CD8-positive, alpha-beta memory T cell (primary cell): ENCODE measurements at regions not wholly inside any gene's neighbourhood (a gene's known extent, or its start where the extent isn't known, plus 50 kb on each side); places are given as distances from the start of the nearest gene placed in this dataset.

Source experiments
- CTCF ChIA-PET: fragments of 350-600 bp; sonication (Branson Sonifier 250); formaldehyde crosslinking; loops from one replicate; lab custom pipeline; 2021; ENCODE audit warnings: antibody characterized with exemption; lab: Charles Lee
- POLR2A ChIA-PET: fragments of 350-600 bp; sonication (Branson Sonifier 250); formaldehyde crosslinking; loops from one replicate; lab custom pipeline; 2021; ENCODE audit warnings: antibody characterized with exemption; lab: Charles Lee
- DNase-seq, 5 donors: peaks; one replicate each; pipeline versions ENCODE4 v3.0.0 to v3.0.0-alpha.2; 2020 to 2022; ENCODE audit warnings: mixed read lengths in 1 of 5
- H3K27ac ChIP-seq: one replicate; pipeline ENCODE4 v1.7.0; 2013; ENCODE audit warnings: low read depth, mild to moderate bottlenecking, low read length, moderate library complexity
- H3K27me3 ChIP-seq: 2 replicates; pipeline ENCODE4 v1.7.0; 2013; ENCODE audit warnings: low read length, mild to moderate bottlenecking; ENCODE audit not compliant: insufficient read depth, poor library complexity, severe bottlenecking
- H3K36me3 ChIP-seq: 2 replicates; pipeline ENCODE4 v1.7.0; 2013; ENCODE audit warnings: mild to moderate bottlenecking, low read length, moderate library complexity; ENCODE audit not compliant: insufficient read depth
- H3K4me1 ChIP-seq: 2 replicates; pipeline ENCODE4 v1.7.0; 2013; ENCODE audit warnings: mild to moderate bottlenecking, low read length, moderate library complexity; ENCODE audit not compliant: insufficient read depth
- H3K4me3 ChIP-seq: 2 replicates; pipeline ENCODE4 v1.7.0; 2013; ENCODE audit warnings: mild to moderate bottlenecking, low read length
- H3K9me3 ChIP-seq: 2 replicates; pipeline ENCODE4 v1.7.0; 2013; ENCODE audit warnings: mild to moderate bottlenecking, low read length
- H3K27ac Mint-ChIP-seq, 8 donors: one replicate each; pipeline ENCODE4 v1.8.0; 2020 to 2021; ENCODE audit warnings: mixed read lengths in 8 of 8, mild to moderate bottlenecking in 6 of 8, inconsistent platforms in 3 of 8, moderate library complexity in 3 of 8
- H3K27me3 Mint-ChIP-seq, 2 donors: one replicate each; pipeline ENCODE4 v1.8.0; 2020 to 2021; ENCODE audit warnings: mixed read lengths in 2 of 2, mild to moderate bottlenecking in 1 of 2, moderate library complexity in 1 of 2
- H3K36me3 Mint-ChIP-seq, 3 donors: one replicate each; pipeline ENCODE4 v1.8.0; 2020 to 2021; ENCODE audit warnings: mixed read lengths in 3 of 3, inconsistent platforms in 1 of 3, mild to moderate bottlenecking in 1 of 3
- H3K4me1 Mint-ChIP-seq, 3 donors: one replicate each; pipeline ENCODE4 v1.8.0; 2020 to 2021; ENCODE audit warnings: mixed read lengths in 3 of 3, inconsistent platforms in 1 of 3, mild to moderate bottlenecking in 1 of 3
- H3K4me3 Mint-ChIP-seq, 7 donors: one replicate each; pipeline ENCODE4 v1.8.0; 2020 to 2021; ENCODE audit warnings: mixed read lengths in 7 of 7, mild to moderate bottlenecking in 6 of 7, moderate library complexity in 4 of 7, inconsistent platforms in 2 of 7
- H3K9me3 Mint-ChIP-seq, 5 donors: one replicate each; pipeline ENCODE4 v1.8.0; 2020 to 2022; ENCODE audit warnings: mixed read lengths in 5 of 5, mild to moderate bottlenecking in 3 of 5, moderate library complexity in 2 of 5, inconsistent platforms in 1 of 5

DNA sequence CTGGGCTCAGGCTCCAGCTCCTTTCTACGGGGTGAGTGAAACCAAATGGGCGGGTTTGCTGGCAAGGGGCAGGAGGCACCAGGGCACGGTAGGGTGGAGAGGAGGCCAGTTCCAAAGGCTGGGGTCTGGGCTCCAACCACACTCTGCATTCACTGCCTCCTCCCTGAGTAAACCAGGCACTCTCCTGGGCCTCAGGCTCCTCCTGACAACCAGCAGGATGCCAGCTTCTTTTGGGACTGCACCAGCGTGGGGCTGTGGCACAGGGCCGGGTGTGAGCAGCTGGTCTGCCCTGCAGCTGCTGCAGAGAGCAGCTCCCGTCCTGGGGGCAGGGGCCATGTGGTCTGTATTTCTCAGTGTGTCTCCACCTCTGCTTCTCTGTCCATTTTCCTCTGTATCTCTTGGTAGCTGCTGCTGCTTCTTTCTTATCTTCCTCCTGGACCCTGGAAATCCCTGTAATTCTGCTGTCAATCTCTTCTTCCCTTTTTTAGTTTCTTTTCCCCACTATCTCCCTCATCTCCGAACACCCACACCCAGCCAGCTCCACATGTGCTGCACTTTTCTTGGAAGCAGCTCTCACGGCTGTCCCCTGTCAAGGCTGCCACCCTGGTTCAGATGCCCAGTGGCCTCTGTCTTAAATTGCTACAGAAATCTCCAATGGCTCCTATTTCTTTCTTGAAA lies 54.9 kb upstream of the TBC1D21 start:
- Mint-ChIP-seq H3K4me1 (no peaks in the 10 kb centered on the region), H3K36me3 (no peaks in the 10 kb centered on the region), H3K27me3 (peaks cover 8 to 18% of the 10 kb centered on the region in 2 donors), H3K4me3 (no peak overlapping the region), H3K27ac (no peak overlapping the region), H3K9me3 (no peaks in the 10 kb centered on the region)
- Histone ChIP-seq H3K4me1 (no peaks in the 10 kb centered on the region), H3K9me3 (no peaks in the 10 kb centered on the region), H3K27me3 (no peaks in the 10 kb centered on the region), H3K4me3 (no peak overlapping the region), H3K27ac (no peak overlapping the region), H3K36me3 (no peaks in the 10 kb centered on the region)
- DNase-seq: no peak
- ChIA-PET POLR2A (no interaction called here), CTCF (no interaction called here)

DNA sequence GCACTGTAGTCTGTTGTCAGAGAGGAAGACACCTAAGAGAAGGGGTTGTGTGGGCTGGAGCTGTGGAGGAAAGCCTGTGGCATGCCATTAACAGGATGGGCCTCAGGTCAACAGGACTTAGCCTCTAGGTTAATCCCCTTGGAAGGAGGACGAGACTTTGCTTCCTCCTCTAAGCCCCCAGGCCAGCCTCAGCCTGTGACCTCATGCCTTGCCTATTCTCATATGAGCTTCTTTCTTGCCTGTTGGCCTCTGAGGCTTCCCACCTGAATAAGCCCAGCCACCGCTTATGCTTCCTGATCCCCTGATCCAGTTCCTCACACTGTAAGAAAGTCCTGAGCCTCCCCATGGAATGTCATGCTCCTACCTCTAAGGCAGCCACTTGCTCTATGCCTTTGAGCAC lies 52.2 kb upstream of the TBC1D21 start:
- H3K27ac Mint-ChIP-seq: no peak overlapping the region
- DNase-seq: no peak
- H3K9me3 Mint-ChIP-seq: no peaks in the 10 kb centered on the region
- Histone ChIP-seq H3K4me1 (no peaks in the 10 kb centered on the region), H3K4me3 (no peak overlapping the region), H3K27me3 (no peaks in the 10 kb centered on the region), H3K9me3 (no peaks in the 10 kb centered on the region), H3K27ac (no peak overlapping the region), H3K36me3 (no peaks in the 10 kb centered on the region)
- no peaks in the 10 kb centered on the region for H3K4me1 Mint-ChIP-seq
- H3K36me3 Mint-ChIP-seq: no peaks in the 10 kb centered on the region
- CTCF ChIA-PET: no interaction called here
- H3K27me3 Mint-ChIP-seq: peaks cover 13 to 25% of the 10 kb centered on the region in 2 donors
- POLR2A ChIA-PET: no interaction called here
- no peak overlapping the region for H3K4me3 Mint-ChIP-seq

DNA sequence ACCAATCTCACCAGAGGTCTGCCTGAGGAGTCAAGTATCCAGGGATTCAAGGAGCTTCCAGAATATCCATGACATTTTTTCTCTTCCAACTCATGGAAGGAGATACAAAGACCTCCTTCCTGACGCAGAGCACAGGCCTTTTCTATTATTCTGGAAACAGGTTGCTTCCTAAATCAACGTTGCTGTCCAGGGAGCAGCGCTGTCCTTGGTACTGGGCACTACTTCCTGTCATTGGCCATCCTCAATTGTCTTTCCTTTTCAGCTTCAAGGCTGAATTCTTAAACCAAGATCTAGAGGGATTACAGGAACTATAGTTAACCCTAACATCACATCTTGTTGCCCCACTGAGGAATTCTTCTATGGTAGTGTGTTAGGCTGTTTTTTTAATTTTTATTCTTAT lies 50.4 kb upstream of the TBC1D21 start:
- H3K27me3 Mint-ChIP-seq: peaks cover 11 to 40% of the 10 kb centered on the region in 2 donors
- no peaks in the 10 kb centered on the region for H3K9me3 Mint-ChIP-seq
- CTCF ChIA-PET: no interaction called here

More for the DNA sequence above, 50.4 kb upstream of the TBC1D21 start:
- Mint-ChIP-seq H3K4me3 (no peak overlapping the region), H3K4me1 (no peaks in the 10 kb centered on the region), H3K36me3 (no peaks in the 10 kb centered on the region), H3K27ac (peak overlapping the region in 1 of 8 donors; percentile 59)
- Histone ChIP-seq H3K27ac (no peak overlapping the region), H3K4me3 (no peak overlapping the region), H3K4me1 (no peaks in the 10 kb centered on the region), H3K36me3 (no peaks in the 10 kb centered on the region), H3K27me3 (no peaks in the 10 kb centered on the region), H3K9me3 (no peaks in the 10 kb centered on the region)
- no peak for DNase-seq
- POLR2A ChIA-PET: no interaction called here
